CD4-positive, CD25-positive, alpha-beta regulatory T cell (primary cell): ENCODE measurements at regions not wholly inside any gene's neighbourhood (a gene's known extent, or its start where the extent isn't known, plus 50 kb on each side); places are given as distances from the start of the nearest gene placed in this dataset.

Experiments
- ATAC-seq, 2 donors: fragments of 150-1000 bp; cut with Tn5 transposase; one replicate each; pipeline ENCODE4 v1.10.0; 2021; ENCODE audit warnings: low read depth in 2 of 2, moderate number of reproducible peaks in 2 of 2, moderate library complexity in 1 of 2
- DNase-seq, 3 donors: peaks; one replicate each; pipeline versions ENCODE4 v3.0.0 to v3.0.0-alpha.2; 2012 to 2022; ENCODE audit warnings: mixed read lengths in 1 of 3
- H3K27ac ChIP-seq: one replicate; pipeline ENCODE4 v1.7.0; 2013; ENCODE audit warnings: mild to moderate bottlenecking, low read length; ENCODE audit not compliant: insufficient read depth, poor library complexity, severe bottlenecking
- H3K27me3 ChIP-seq: one replicate; pipeline ENCODE4 v1.7.0; 2013; ENCODE audit warnings: low read length; ENCODE audit not compliant: control insufficient read depth, insufficient read depth
- H3K36me3 ChIP-seq: one replicate; pipeline ENCODE4 v1.7.0; 2013; ENCODE audit warnings: mild to moderate bottlenecking, low read length, moderate library complexity; ENCODE audit not compliant: control insufficient read depth, insufficient read depth
- H3K4me1 ChIP-seq: 2 replicates; pipeline ENCODE4 v1.7.0; 2013; ENCODE audit warnings: mild to moderate bottlenecking, low read length; ENCODE audit not compliant: insufficient read depth, control insufficient read depth, poor library complexity, severe bottlenecking
- H3K4me3 ChIP-seq: one replicate; pipeline ENCODE4 v1.7.0; 2013; ENCODE audit warnings: low read depth, mild to moderate bottlenecking, low read length, moderate library complexity
- H3K9me3 ChIP-seq, 2 experiments: 1 replicate in 1 of 2; 2 replicates in 1 of 2; pipeline ENCODE4 v1.7.0; 2013; ENCODE audit warnings: low read length in 2 of 2, mild to moderate bottlenecking in 1 of 2, moderate library complexity in 1 of 2; ENCODE audit not compliant: control insufficient read depth in 2 of 2
- H3K27ac Mint-ChIP-seq, 3 donors: one replicate each; pipeline ENCODE4 v1.8.0; 2020 to 2022; ENCODE audit warnings: mild to moderate bottlenecking in 3 of 3, mixed read lengths in 3 of 3, moderate library complexity in 2 of 3
- H3K27me3 Mint-ChIP-seq: one replicate; pipeline ENCODE4 v1.8.0; 2022; ENCODE audit warnings: mild to moderate bottlenecking, mixed read lengths
- H3K36me3 Mint-ChIP-seq: one replicate; pipeline ENCODE4 v1.8.0; 2020; ENCODE audit warnings: mixed read lengths
- H3K4me1 Mint-ChIP-seq, 4 donors: one replicate each; pipeline ENCODE4 v1.8.0; 2020 to 2022; ENCODE audit warnings: mixed read lengths in 4 of 4, mild to moderate bottlenecking in 1 of 4
- H3K4me3 Mint-ChIP-seq, 4 donors: one replicate each; pipeline ENCODE4 v1.8.0; 2020 to 2022; ENCODE audit warnings: mild to moderate bottlenecking in 4 of 4, mixed read lengths in 4 of 4, moderate library complexity in 3 of 4
- H3K9me3 Mint-ChIP-seq, 7 donors: one replicate each; pipeline ENCODE4 v1.8.0; 2020 to 2022; ENCODE audit warnings: mixed read lengths in 7 of 7, mild to moderate bottlenecking in 3 of 7, moderate library complexity in 2 of 7

- Histone ChIP-seq H3K36me3 (no peaks in the 10 kb centered on the region), H3K4me1 (no peaks in the 10 kb centered on the region), H3K27ac (no peak overlapping the region), H3K27me3 (no peaks in the 10 kb centered on the region), H3K9me3 (no peaks in the 10 kb centered on the region), H3K4me3 (no peak overlapping the region)
- DNase-seq (no peak), ATAC-seq (no peak)
- Mint-ChIP-seq H3K27me3 (no peaks in the 10 kb centered on the region), H3K36me3 (no peaks in the 10 kb centered on the region), H3K27ac (no peak overlapping the region), H3K4me1 (no peaks in the 10 kb centered on the region), H3K9me3 (peaks cover 0 to 4% (median 0%) of the 10 kb centered on the region in 7 donors), H3K4me3 (no peak overlapping the region)
These were observed 511.2 kb downstream of the TCERG1L start for GRCh38 chr10:130800281-130800680.

GRCh38 chr10:130801276-130801675, 510.2 kb downstream of the TCERG1L start:
- H3K9me3 Mint-ChIP-seq = peaks cover 0 to 4% (median 0%) of the 10 kb centered on the region in 7 donors
- H3K4me1 Mint-ChIP-seq = no peaks in the 10 kb centered on the region

GRCh38 chr10:130801784-130802183, 509.7 kb downstream of the TCERG1L start:
- Mint-ChIP-seq H3K4me3 (no peak overlapping the region), H3K4me1 (no peaks in the 10 kb centered on the region), H3K9me3 (peaks cover 0 to 4% (median 0%) of the 10 kb centered on the region in 7 donors), H3K27ac (no peak overlapping the region), H3K36me3 (no peaks in the 10 kb centered on the region), H3K27me3 (no peaks in the 10 kb centered on the region)
- H3K4me1 ChIP-seq = no peaks in the 10 kb centered on the region
- H3K27ac ChIP-seq = no peak overlapping the region
- no peaks in the 10 kb centered on the region for H3K9me3 ChIP-seq
- no peak overlapping the region for H3K4me3 ChIP-seq
- DNase-seq (no peak), ATAC-seq (no peak)
- no peaks in the 10 kb centered on the region for H3K27me3 ChIP-seq
- no peaks in the 10 kb centered on the region for H3K36me3 ChIP-seq

More at GRCh38 chr10:130801276-130801675, 510.2 kb downstream of the TCERG1L start:
- Mint-ChIP-seq H3K36me3 (no peaks in the 10 kb centered on the region), H3K27me3 (no peaks in the 10 kb centered on the region), H3K27ac (no peak overlapping the region), H3K4me3 (no peak overlapping the region)
- Histone ChIP-seq H3K4me1 (no peaks in the 10 kb centered on the region), H3K9me3 (no peaks in the 10 kb centered on the region), H3K36me3 (no peaks in the 10 kb centered on the region), H3K4me3 (no peak overlapping the region), H3K27ac (no peak overlapping the region), H3K27me3 (no peaks in the 10 kb centered on the region)
- no peak for ATAC-seq
- DNase-seq = no peak

GRCh38 chr10:130802301-130802700, 509.2 kb downstream of the TCERG1L start:
- DNase-seq (no peak), ATAC-seq (no peak)
- Mint-ChIP-seq H3K4me3 (no peak overlapping the region), H3K27me3 (no peaks in the 10 kb centered on the region), H3K9me3 (peaks cover 0 to 4% (median 0%) of the 10 kb centered on the region in 7 donors), H3K27ac (no peak overlapping the region), H3K4me1 (no peaks in the 10 kb centered on the region), H3K36me3 (no peaks in the 10 kb centered on the region)
- Histone ChIP-seq H3K27me3 (no peaks in the 10 kb centered on the region), H3K9me3 (no peaks in the 10 kb centered on the region), H3K4me3 (no peak overlapping the region), H3K27ac (no peak overlapping the region), H3K36me3 (no peaks in the 10 kb centered on the region), H3K4me1 (no peaks in the 10 kb centered on the region)

- H3K9me3 Mint-ChIP-seq = peaks cover 0 to 4% (median 0%) of the 10 kb centered on the region in 7 donors
- H3K27me3 Mint-ChIP-seq = no peaks in the 10 kb centered on the region
- no peak for DNase-seq
- H3K4me3 ChIP-seq = no peak overlapping the region
- no peak overlapping the region for H3K4me3 Mint-ChIP-seq
- no peak overlapping the region for H3K27ac ChIP-seq
- H3K36me3 ChIP-seq = no peaks in the 10 kb centered on the region
- no peaks in the 10 kb centered on the region for H3K4me1 Mint-ChIP-seq
- no peaks in the 10 kb centered on the region for H3K27me3 ChIP-seq
- H3K4me1 ChIP-seq = no peaks in the 10 kb centered on the region
- H3K36me3 Mint-ChIP-seq = no peaks in the 10 kb centered on the region
- H3K9me3 ChIP-seq = no peaks in the 10 kb centered on the region
- no peak overlapping the region for H3K27ac Mint-ChIP-seq
- no peak for ATAC-seq
These were observed 507.2 kb downstream of the TCERG1L start for GRCh38 chr10:130804281-130804680.

GRCh38 chr10:130804778-130805634, 506.5 kb downstream of the TCERG1L start:
- Mint-ChIP-seq H3K9me3 (peaks cover 0 to 4% (median 0%) of the 10 kb centered on the region in 7 donors), H3K27me3 (no peaks in the 10 kb centered on the region), H3K4me1 (no peaks in the 10 kb centered on the region), H3K4me3 (no peak overlapping the region), H3K36me3 (no peaks in the 10 kb centered on the region), H3K27ac (no peak overlapping the region)
- Histone ChIP-seq H3K27ac (no peak overlapping the region), H3K4me3 (no peak overlapping the region), H3K36me3 (no peaks in the 10 kb centered on the region), H3K9me3 (no peaks in the 10 kb centered on the region), H3K4me1 (no peaks in the 10 kb centered on the region), H3K27me3 (no peaks in the 10 kb centered on the region)
- DNase-seq (no peak), ATAC-seq (no peak)

GRCh38 chr10:130805635-130806030, 505.9 kb downstream of the TCERG1L start:
- H3K9me3 Mint-ChIP-seq = peaks cover 0 to 4% (median 0%) of the 10 kb centered on the region in 7 donors
- DNase-seq (no peak), ATAC-seq (no peak)
- H3K4me1 ChIP-seq = no peaks in the 10 kb centered on the region
- no peaks in the 10 kb centered on the region for H3K9me3 ChIP-seq
- H3K36me3 ChIP-seq = no peaks in the 10 kb centered on the region
- H3K4me1 Mint-ChIP-seq = no peaks in the 10 kb centered on the region
- H3K27ac Mint-ChIP-seq = no peak overlapping the region
- H3K27me3 Mint-ChIP-seq = no peaks in the 10 kb centered on the region
- no peak overlapping the region for H3K27ac ChIP-seq
- no peaks in the 10 kb centered on the region for H3K36me3 Mint-ChIP-seq
- H3K4me3 ChIP-seq = no peak overlapping the region
- H3K27me3 ChIP-seq = no peaks in the 10 kb centered on the region
- H3K4me3 Mint-ChIP-seq = no peak overlapping the region

- no peaks in the 10 kb centered on the region for H3K4me1 ChIP-seq
- H3K27me3 Mint-ChIP-seq = no peaks in the 10 kb centered on the region
- H3K36me3 ChIP-seq = no peaks in the 10 kb centered on the region
- no peaks in the 10 kb centered on the region for H3K36me3 Mint-ChIP-seq
- H3K4me1 Mint-ChIP-seq = no peaks in the 10 kb centered on the region
- no peak for DNase-seq
- H3K27ac Mint-ChIP-seq = no peak overlapping the region
- H3K27me3 ChIP-seq = no peaks in the 10 kb centered on the region
- no peaks in the 10 kb centered on the region for H3K9me3 ChIP-seq
- no peak overlapping the region for H3K4me3 Mint-ChIP-seq
- no peak for ATAC-seq
- no peak overlapping the region for H3K4me3 ChIP-seq
- H3K27ac ChIP-seq = no peak overlapping the region
- H3K9me3 Mint-ChIP-seq = peaks cover 0 to 6% (median 0%) of the 10 kb centered on the region in 7 donors
These were observed 505.1 kb downstream of the TCERG1L start for GRCh38 chr10:130806426-130806825.
